H1 (cell line): ENCODE measurements at regions not wholly inside any gene's neighbourhood (a gene's known extent, or its start where the extent isn't known, plus 50 kb on each side); places are given as distances from the start of the nearest gene placed in this dataset.

Source experiments
- CTCF ChIA-PET: fragments of 300-600 bp; sonication (Branson Sonifier 250); formaldehyde crosslinking; loops from one replicate; lab custom pipeline; 2021; ENCODE audit not compliant: partially characterized antibody; lab: Charles Lee
- POLR2A ChIA-PET: fragments of 300-600 bp; sonication (Branson Sonifier 250); formaldehyde crosslinking; loops from one replicate; lab custom pipeline; 2021; ENCODE audit warnings: inconsistent platforms; ENCODE audit not compliant: partially characterized antibody; lab: Charles Lee
- DNase-seq, 2 experiments: peaks; one replicate each; pipeline versions ENCODE4 v3.0.0 to v3.0.0-alpha.2; 2010 to 2022; ENCODE audit warnings: low spot score in 2 of 2, low read depth in 1 of 2, mixed read lengths in 1 of 2
- FAIRE-seq: peaks from 2 replicates; lab custom pipeline; 2011; peaks lifted over from hg19 to GRCh38; lab: Jason Lieb, UNC
- H2AFZ ChIP-seq: 2 replicates; pipeline ENCODE4 v1.8.1; 2012; ENCODE audit warnings: low read length, inconsistent platforms
- H2AK5ac ChIP-seq: 2 replicates; pipeline ENCODE4 v1.6.1; 2013; ENCODE audit warnings: low read depth, low read length
- H2BK120ac ChIP-seq: replicated peaks from 2 replicates; pipeline ENCODE3; 2013; ENCODE audit warnings: low read depth, low read length, inconsistent platforms
- H2BK12ac ChIP-seq: 2 replicates; pipeline ENCODE4 v1.6.1; 2013; ENCODE audit warnings: low read depth, low read length
- H2BK15ac ChIP-seq: 2 replicates; pipeline ENCODE4 v1.6.1; 2013; ENCODE audit warnings: low read length
- H2BK20ac ChIP-seq: 2 replicates; pipeline ENCODE4 v1.6.1; 2013; ENCODE audit warnings: low read length
- H2BK5ac ChIP-seq: 2 replicates; pipeline ENCODE4 v1.6.1; 2013; ENCODE audit warnings: low read depth, low read length
- H3K14ac ChIP-seq: 2 replicates; pipeline ENCODE4 v1.6.1; 2013; ENCODE audit warnings: inconsistent platforms; ENCODE audit not compliant: insufficient read length
- H3K18ac ChIP-seq: 2 replicates; pipeline ENCODE4 v1.6.1; 2013; ENCODE audit warnings: low read length; ENCODE audit errors: extremely low read depth
- H3K23ac ChIP-seq: 2 replicates; pipeline ENCODE4 v1.6.1; 2013; ENCODE audit warnings: inconsistent platforms; ENCODE audit not compliant: insufficient read length
- H3K23me2 ChIP-seq: 2 replicates; pipeline ENCODE4 v1.6.1; 2013; ENCODE audit warnings: low read depth, low read length
- H3K27ac ChIP-seq: 2 replicates; pipeline ENCODE4 v1.6.1; 2011; ENCODE audit warnings: low read depth, low read length, inconsistent platforms
- H3K27me3 ChIP-seq, 4 experiments: replicated peaks in 1 of 4; 1 replicate in 1 of 4; 2 replicates in 3 of 4; pipeline versions ENCODE4 v1.6.1 to v1.8.1; 2011 to 2013; ENCODE audit warnings: low read length in 3 of 4, mild to moderate bottlenecking in 3 of 4, inconsistent platforms in 2 of 4, mixed read lengths in 2 of 4, moderate library complexity in 1 of 4; ENCODE audit not compliant: control insufficient read depth in 3 of 4, insufficient read depth in 3 of 4; ENCODE audit errors: extremely low read depth in 1 of 4
- H3K36me3 ChIP-seq, 4 experiments: 2 replicates each; pipeline versions ENCODE4 v1.6.1 to v1.8.1; 2011 to 2013; ENCODE audit warnings: mild to moderate bottlenecking in 4 of 4, low read length in 3 of 4, moderate library complexity in 2 of 4, control low read depth in 1 of 4, inconsistent platforms in 1 of 4; ENCODE audit not compliant: insufficient read depth in 4 of 4, control insufficient read depth in 2 of 4
- H3K4ac ChIP-seq: replicated peaks from 2 replicates; pipeline ENCODE3; 2013; ENCODE audit warnings: low read length, low read depth, mixed read lengths, inconsistent platforms; ENCODE audit not compliant: insufficient read length
- H3K4me1 ChIP-seq, 4 experiments: replicated peaks in 1 of 4; 1 replicate in 1 of 4; 2 replicates in 3 of 4; pipeline versions ENCODE4 v1.6.1 to v1.8.1; 2011 to 2013; ENCODE audit warnings: low read length in 3 of 4, inconsistent platforms in 2 of 4, mixed read lengths in 1 of 4; ENCODE audit not compliant: insufficient read depth in 4 of 4, control insufficient read depth in 3 of 4
- H3K4me2 ChIP-seq, 2 experiments: 2 replicates each; pipeline versions ENCODE4 v1.6.1 to v1.8.1; 2011 to 2013; ENCODE audit warnings: low read depth in 2 of 2, low read length in 2 of 2, control low read depth in 1 of 2, inconsistent platforms in 1 of 2, mild to moderate bottlenecking in 1 of 2; ENCODE audit not compliant: insufficient read depth in 1 of 2
- H3K4me3 ChIP-seq, 4 experiments: fragments of 200-600, 300-600 bp in 1 of 4; sonication (generic), shearing (Covaris generic), sonication (Bioruptor Twin) in 1 of 4; 2 replicates each; pipeline versions ENCODE4 v1.5.1 to v1.8.1; 2011 to 2016; ENCODE audit warnings: low read length in 4 of 4, low read depth in 3 of 4, control low read depth in 2 of 4, inconsistent platforms in 2 of 4, mild to moderate bottlenecking in 2 of 4, mixed read lengths in 1 of 4, moderate library complexity in 1 of 4; ENCODE audit not compliant: insufficient read depth in 2 of 4; ENCODE audit errors: extremely low read depth in 1 of 4
- H3K56ac ChIP-seq: replicated peaks from 2 replicates; pipeline ENCODE3; 2013; ENCODE audit warnings: low read depth, mild to moderate bottlenecking, mixed read lengths, low read length, inconsistent platforms; ENCODE audit not compliant: insufficient read length
- H3K79me1 ChIP-seq: 2 replicates; pipeline ENCODE4 v1.6.1; 2013; ENCODE audit warnings: low read depth, low read length, control low read depth
- H3K79me2 ChIP-seq, 2 experiments: 2 replicates each; pipeline versions ENCODE4 v1.6.1 to v1.8.1; 2012 to 2013; ENCODE audit warnings: low read length in 2 of 2, mild to moderate bottlenecking in 2 of 2, inconsistent platforms in 1 of 2; ENCODE audit not compliant: insufficient read depth in 2 of 2, control insufficient read depth in 1 of 2
- H3K9ac ChIP-seq, 4 experiments: replicated peaks in 1 of 4; 1 replicate in 1 of 4; 2 replicates in 3 of 4; pipeline versions ENCODE4 v1.6.1 to v1.8.1; 2011 to 2013; ENCODE audit warnings: low read depth in 3 of 4, low read length in 3 of 4, control low read depth in 2 of 4, mild to moderate bottlenecking in 2 of 4, moderate library complexity in 2 of 4, inconsistent platforms in 1 of 4; ENCODE audit errors: extremely low read depth in 1 of 4
- H3K9me3 ChIP-seq, 2 experiments: 2 replicates each; pipeline versions ENCODE4 v1.6.1 to v1.8.1; 2012 to 2013; ENCODE audit warnings: mild to moderate bottlenecking in 2 of 2, moderate library complexity in 2 of 2, control low read depth in 1 of 2, inconsistent platforms in 1 of 2, low read depth in 1 of 2, low read length in 1 of 2, mixed read lengths in 1 of 2; ENCODE audit not compliant: insufficient read depth in 2 of 2
- H4K20me1 ChIP-seq, 2 experiments: replicated peaks in 1 of 2; 2 replicates each; pipeline versions ENCODE3 to v1.8.1; 2011 to 2013; ENCODE audit warnings: inconsistent platforms in 2 of 2, low read length in 2 of 2, mild to moderate bottlenecking in 1 of 2; ENCODE audit not compliant: insufficient read depth in 2 of 2, control insufficient read depth in 1 of 2
- H4K5ac ChIP-seq: 2 replicates; pipeline ENCODE4 v1.6.1; 2013; ENCODE audit warnings: low read length, low read depth, mixed read lengths, inconsistent platforms; ENCODE audit not compliant: insufficient read length
- H4K8ac ChIP-seq: 2 replicates; pipeline ENCODE4 v1.8.0; 2013; ENCODE audit warnings: mild to moderate bottlenecking, moderate library complexity, low read length, inconsistent platforms; ENCODE audit not compliant: insufficient read depth; ENCODE audit errors: extremely low read depth
- H4K91ac ChIP-seq: replicated peaks from 2 replicates; pipeline ENCODE3; 2013; ENCODE audit warnings: low read length, mixed read lengths, inconsistent platforms; ENCODE audit not compliant: insufficient read length
- ATF2 ChIP-seq: IDR thresholded peaks from 2 replicates; pipeline ENCODE4 v1.6.1; 2012; ENCODE audit warnings: low read length, inconsistent platforms
- BCL11A ChIP-seq, 2 experiments: IDR thresholded peaks; one replicate each; pipeline ENCODE4 v1.6.1; 2011; ENCODE audit warnings: low read depth in 2 of 2, low read length in 2 of 2, mild to moderate bottlenecking in 2 of 2
- BRCA1 ChIP-seq: IDR thresholded peaks from 2 replicates; pipeline ENCODE4 v1.6.1; 2012; ENCODE audit warnings: low read depth, low read length, improper control_type of control experiment
- CBX8 ChIP-seq: fragments of 300-800, 300-1000 bp; sonication (generic); IDR thresholded peaks from 2 replicates; pipeline ENCODE4 v1.7.1; 2016; ENCODE audit warnings: low read depth, low read length, borderline replicate concordance
- E2F6 ChIP-seq: IDR thresholded peaks from 2 replicates; pipeline ENCODE4 v1.6.1; 2012; ENCODE audit warnings: inconsistent platforms
- JUND ChIP-seq: IDR thresholded peaks from 2 replicates; pipeline ENCODE4 v1.6.1; 2011; ENCODE audit warnings: mild to moderate bottlenecking, improper control_type of control experiment, low read length
- MAX ChIP-seq: IDR thresholded peaks from 2 replicates; pipeline ENCODE4 v1.6.1; 2012; ENCODE audit warnings: inconsistent platforms
- NANOG ChIP-seq: IDR thresholded peaks from 2 replicates; pipeline ENCODE4 v1.6.1; 2011; ENCODE audit warnings: low read length, low read depth, mild to moderate bottlenecking, inconsistent platforms; ENCODE audit not compliant: insufficient read depth, poor library complexity, severe bottlenecking
- RBBP5 ChIP-seq: IDR thresholded peaks from 2 replicates; pipeline ENCODE4 v1.7.1; 2012; ENCODE audit warnings: low read depth, mild to moderate bottlenecking, inconsistent platforms, low read length, moderate library complexity, borderline replicate concordance
- RNF2 ChIP-seq: fragments of 200-900, 300-1000 bp; sonication (generic); IDR thresholded peaks from 2 replicates; pipeline ENCODE4 v1.7.1; 2016; ENCODE audit warnings: borderline replicate concordance, low read depth, mild to moderate bottlenecking, antibody characterized with exemption, low read length; ENCODE audit not compliant: poor library complexity, severe bottlenecking; ENCODE audit errors: missing control alignments
- SIRT6 ChIP-seq: IDR thresholded peaks from one replicate; pipeline ENCODE4 v1.7.1; 2012; ENCODE audit warnings: low read length, inconsistent platforms
- SP1 ChIP-seq: IDR thresholded peaks from 2 replicates; pipeline ENCODE4 v1.6.1; 2011; ENCODE audit warnings: low read depth, low read length
- WGBS, 2 experiments: shearing (Covaris generic) in 1 of 2; methylation state at CpG; one replicate each; pipeline versions ENCODE4 v1.1.6 to v1.1.7; 2013 to 2015; ENCODE audit warnings: low lambda C conversion rate in 2 of 2, mixed read lengths in 2 of 2, inconsistent platforms in 1 of 2, low coverage in 1 of 2, missing lambda C conversion rate in 1 of 2; ENCODE audit not compliant: insufficient replicate concordance in 2 of 2, insufficient coverage in 1 of 2, insufficient read length in 1 of 2; ENCODE audit errors: extremely low coverage in 1 of 2, missing lambda C conversion rate in 1 of 2; 5-methylcytosine and 5-hydroxymethylcytosine counted together

- H2BK20ac ChIP-seq: no peak overlapping the region
- no peak overlapping the region for H3K23ac ChIP-seq
- no peaks in the 10 kb centered on the region for H4K20me1 ChIP-seq
- no peak overlapping the region for H3K4me2 ChIP-seq
- H4K5ac ChIP-seq: no peak overlapping the region
- no peak overlapping the region for H3K9ac ChIP-seq
- H2BK5ac ChIP-seq: no peak overlapping the region
- no peak overlapping the region for H2AK5ac ChIP-seq
- H3K27me3 ChIP-seq: no peaks in the 10 kb centered on the region
- no peak overlapping the region for H3K4me3 ChIP-seq
- no peaks in the 10 kb centered on the region for H3K36me3 ChIP-seq
- ChIA-PET POLR2A (no interaction called here), CTCF (interaction anchor here (0.6 to 1.8 kb wide), 8 partner anchors 9 to 270 kb away, joined by 3 to 8 read pairs (median 3); no protein-coding TSS in a partner anchor)
- no peak overlapping the region for H2BK15ac ChIP-seq
- H3K23me2 ChIP-seq: no peaks in the 10 kb centered on the region
- no peak overlapping the region for H4K8ac ChIP-seq
- no peak overlapping the region for H3K4ac ChIP-seq
- H2BK120ac ChIP-seq: no peak overlapping the region
- H2BK12ac ChIP-seq: no peak overlapping the region
- H2AFZ ChIP-seq: no peak overlapping the region
- peaks cover 0 to 2% (median under 1%) of the 10 kb centered on the region in 4 experiments; a peak in 1 of 7 replicates for H3K4me1 ChIP-seq
- H4K91ac ChIP-seq: no peak overlapping the region
- no peaks in the 10 kb centered on the region for H3K79me1 ChIP-seq
- no peak overlapping the region for H3K14ac ChIP-seq
- DNase-seq (no peak), FAIRE-seq (no peak)
- 98% methylated on average over 4 of the region's 4 CpGs; no CpG with 5 or more reads in 1 of the 2 experiments for WGBS, 2 experiments
- H3K56ac ChIP-seq: no peak overlapping the region
- no peak overlapping the region for H3K18ac ChIP-seq
- no peaks in the 10 kb centered on the region for H3K9me3 ChIP-seq
- H3K79me2 ChIP-seq: no peaks in the 10 kb centered on the region
- no peak overlapping the region for H3K27ac ChIP-seq
- TF ChIP-seq SIRT6: no peak
- no peak for TF ChIP-seq MAX
- no peak for TF ChIP-seq E2F6
- TF ChIP-seq SP1: no peak
- TF ChIP-seq RBBP5: no peak
- TF ChIP-seq JUND: no peak
- TF ChIP-seq ATF2: no peak
- TF ChIP-seq CBX8: no peak
- no peak for TF ChIP-seq NANOG
- TF ChIP-seq RNF2: no peak
- no peak for TF ChIP-seq BRCA1
- no peak for TF ChIP-seq BCL11A (IDR thresholded peaks at IDR 0.05; ENCODE audit: low read depth in 2 of 2, low read length in 2 of 2)
Observed at GRCh38 chr13:27713767-27714166, 78.5 kb upstream of the GSX1 start.
